Tibial nerve (tissue), 4 donors: ENCODE measurements at regions not wholly inside any gene's neighbourhood (a gene's known extent, or its start where the extent isn't known, plus 50 kb on each side); places are given as distances from the start of the nearest gene placed in this dataset.

ENCODE experiments used
- EP300 ChIP-seq, 2 donors: sonication (generic); formaldehyde crosslinking; IDR thresholded peaks; one replicate each; pipeline ENCODE4 v1.6.1; 2017; ENCODE audit warnings: antibody characterized with exemption in 2 of 2, mild to moderate bottlenecking in 1 of 2
- POLR2A ChIP-seq, 2 donors: fragments of 450-650 bp; IDR thresholded peaks; one replicate each; pipeline ENCODE4 v1.6.1; 2017; ENCODE audit warnings: antibody characterized with exemption in 2 of 2, mild to moderate bottlenecking in 2 of 2, moderate library complexity in 2 of 2
- TF ChIP-seq, protein P1 (sequence below), 5 experiments: fragments of 200-600 bp in 3 of 5; fragments of 450-650 bp in 2 of 5; sonication (generic) in 3 of 5; IDR thresholded peaks; one replicate each; pipeline ENCODE4 v1.5.1; 2016 to 2019; ENCODE audit warnings: antibody characterized with exemption in 5 of 5, mild to moderate bottlenecking in 3 of 5, moderate library complexity in 2 of 5

DNA sequence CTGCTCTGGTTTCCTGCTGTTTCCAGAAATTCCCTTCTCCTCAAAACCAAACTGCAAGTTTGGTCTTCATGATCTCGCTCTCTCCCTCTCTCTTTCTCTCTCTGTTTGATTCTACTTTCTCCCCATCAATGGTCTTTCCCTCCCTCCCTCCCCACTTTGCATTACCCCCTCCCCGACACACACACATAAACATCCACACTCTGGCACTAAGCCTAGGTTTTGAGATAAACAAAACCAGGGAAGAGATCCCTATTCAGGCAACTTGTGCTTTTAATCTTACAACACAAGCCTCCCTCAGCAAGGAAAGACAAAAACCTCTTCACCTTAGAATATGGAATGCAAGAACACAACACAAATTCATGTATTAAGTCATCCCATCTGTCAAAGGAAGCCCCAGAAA lies 73.5 kb upstream of the PTPRT start:
- TF ChIP-seq, protein P1, sequence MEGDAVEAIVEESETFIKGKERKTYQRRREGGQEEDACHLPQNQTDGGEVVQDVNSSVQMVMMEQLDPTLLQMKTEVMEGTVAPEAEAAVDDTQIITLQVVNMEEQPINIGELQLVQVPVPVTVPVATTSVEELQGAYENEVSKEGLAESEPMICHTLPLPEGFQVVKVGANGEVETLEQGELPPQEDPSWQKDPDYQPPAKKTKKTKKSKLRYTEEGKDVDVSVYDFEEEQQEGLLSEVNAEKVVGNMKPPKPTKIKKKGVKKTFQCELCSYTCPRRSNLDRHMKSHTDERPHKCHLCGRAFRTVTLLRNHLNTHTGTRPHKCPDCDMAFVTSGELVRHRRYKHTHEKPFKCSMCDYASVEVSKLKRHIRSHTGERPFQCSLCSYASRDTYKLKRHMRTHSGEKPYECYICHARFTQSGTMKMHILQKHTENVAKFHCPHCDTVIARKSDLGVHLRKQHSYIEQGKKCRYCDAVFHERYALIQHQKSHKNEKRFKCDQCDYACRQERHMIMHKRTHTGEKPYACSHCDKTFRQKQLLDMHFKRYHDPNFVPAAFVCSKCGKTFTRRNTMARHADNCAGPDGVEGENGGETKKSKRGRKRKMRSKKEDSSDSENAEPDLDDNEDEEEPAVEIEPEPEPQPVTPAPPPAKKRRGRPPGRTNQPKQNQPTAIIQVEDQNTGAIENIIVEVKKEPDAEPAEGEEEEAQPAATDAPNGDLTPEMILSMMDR (IDR thresholded peaks at IDR 0.05), result no peak
- no peak for TF ChIP-seq POLR2A (IDR thresholded peaks at IDR 0.05)
- no peak for TF ChIP-seq EP300 (IDR thresholded peaks at IDR 0.05)
